SW 1271 (cell line): ENCODE measurements at regions not wholly inside any gene's neighbourhood (a gene's known extent, or its start where the extent isn't known, plus 50 kb on each side); places are given as distances from the start of the nearest gene placed in this dataset.
"Not testable (repeated sequence)": the region's sequence is repeated elsewhere in the genome, so short reads cannot be mapped to it uniquely, and the experiment has no call there.

Experiments
- DNase-seq, 2 experiments: peaks; one replicate each; lab custom pipeline; 2025; lab: John Stamatoyannopoulos, UW

- no peak for DNase-seq
Observed at GRCh38 chr16:64724339-64724738, 397.5 kb downstream of the CDH11 start.

GRCh38 chr16:64718486-64718885 lies 403.4 kb downstream of the CDH11 start:
- DNase-seq = no peak

GRCh38 chr16:64717871-64718270 lies 404.0 kb downstream of the CDH11 start:
- DNase-seq = no peak

GRCh38 chr16:64715624-64716023 lies 406.2 kb downstream of the CDH11 start:
- no peak for DNase-seq

GRCh38 chr16:64712026-64712425 lies 409.8 kb downstream of the CDH11 start:
- no peak for DNase-seq

GRCh38 chr16:64711596-64711995 lies 410.3 kb downstream of the CDH11 start:
- DNase-seq = no peak

- DNase-seq = no peak
Observed at GRCh38 chr16:64711026-64711425, 410.8 kb downstream of the CDH11 start.

GRCh38 chr16:64705443-64705842 lies 416.4 kb downstream of the CDH11 start:
- no peak for DNase-seq

GRCh38 chr16:64704386-64704785 lies 417.5 kb downstream of the CDH11 start:
- no peak for DNase-seq

- no peak for DNase-seq
Observed at GRCh38 chr16:64702415-64702814, 419.4 kb downstream of the CDH11 start.

- no peak for DNase-seq
Observed at GRCh38 chr16:64700628-64701027, 421.2 kb downstream of the CDH11 start.

- DNase-seq = no peak
Observed at GRCh38 chr16:64696866-64697265, 425.0 kb downstream of the CDH11 start.

GRCh38 chr16:64695684-64696083 lies 426.2 kb downstream of the CDH11 start:
- DNase-seq = no peak

- DNase-seq = no peak
Observed at GRCh38 chr16:64693946-64694345, 427.9 kb downstream of the CDH11 start.

- no peak for DNase-seq
Observed at GRCh38 chr16:64687786-64688185, 434.1 kb downstream of the CDH11 start.

GRCh38 chr16:64687123-64687522 lies 434.7 kb downstream of the CDH11 start:
- no peak for DNase-seq

- no peak for DNase-seq
Observed at GRCh38 chr16:64679976-64680690, 441.7 kb downstream of the CDH11 start.

GRCh38 chr16:64669573-64669972 lies 452.3 kb downstream of the CDH11 start:
- no peak for DNase-seq

- no peak for DNase-seq
Observed at GRCh38 chr16:64667334-64667877, 454.5 kb downstream of the CDH11 start.

- not testable (repeated sequence) for DNase-seq
Observed at GRCh38 chr16:64662312-64662711, 459.6 kb downstream of the CDH11 start.

GRCh38 chr16:64659866-64660265 lies 462.0 kb downstream of the CDH11 start:
- no peak for DNase-seq

GRCh38 chr16:64657316-64658011 lies 464.4 kb downstream of the CDH11 start:
- no peak for DNase-seq

- DNase-seq = no peak
Observed at GRCh38 chr16:64656471-64656870, 465.4 kb downstream of the CDH11 start.
